ENCODE measurements at regions not wholly inside any gene's neighbourhood (a gene's known extent, or its start where the extent isn't known, plus 50 kb on each side); places are given as distances from the start of the nearest gene placed in this dataset.
"Not testable (repeated sequence)": the region's sequence is repeated elsewhere in the genome, so short reads cannot be mapped to it uniquely, and the experiment has no call there.

GRCh38 chr3:72178463-72179106 lies 393.6 kb upstream of the PROK2 start:
- ATAC-seq (no peak), DNase-seq (no peak)

GRCh38 chr3:72177075-72178050 lies 392.4 kb upstream of the PROK2 start:
- peak; percentile 26 for DNase-seq
- ATAC-seq, result peak; percentile 19

DNA sequence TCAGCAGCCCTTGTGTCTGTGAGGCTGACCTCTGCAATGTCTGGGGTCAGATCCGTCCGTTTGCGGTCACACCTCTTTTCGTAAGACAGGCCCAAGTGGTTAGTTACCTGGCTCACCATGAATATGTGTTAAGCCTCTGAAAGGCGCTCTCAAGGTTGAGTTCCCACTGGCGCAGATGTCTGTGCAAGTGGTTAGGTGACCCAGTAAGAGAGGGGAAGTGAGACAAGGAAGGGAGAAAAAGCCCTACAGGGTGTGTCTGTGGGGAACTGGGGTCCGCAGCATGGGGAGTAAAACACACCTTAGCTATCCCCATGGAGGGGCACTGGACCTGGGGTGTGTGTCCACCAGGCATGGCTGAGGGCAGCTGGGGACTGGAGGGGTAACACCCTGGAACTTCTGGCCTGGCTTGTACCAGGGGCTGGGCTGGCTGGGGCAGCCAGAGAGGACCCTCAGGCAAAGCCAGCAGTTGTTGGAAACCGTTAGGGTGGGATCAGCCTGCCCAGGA lies 391.6 kb upstream of the PROK2 start:
- ATAC-seq (peak; percentile 16), DNase-seq (no peak)

DNA sequence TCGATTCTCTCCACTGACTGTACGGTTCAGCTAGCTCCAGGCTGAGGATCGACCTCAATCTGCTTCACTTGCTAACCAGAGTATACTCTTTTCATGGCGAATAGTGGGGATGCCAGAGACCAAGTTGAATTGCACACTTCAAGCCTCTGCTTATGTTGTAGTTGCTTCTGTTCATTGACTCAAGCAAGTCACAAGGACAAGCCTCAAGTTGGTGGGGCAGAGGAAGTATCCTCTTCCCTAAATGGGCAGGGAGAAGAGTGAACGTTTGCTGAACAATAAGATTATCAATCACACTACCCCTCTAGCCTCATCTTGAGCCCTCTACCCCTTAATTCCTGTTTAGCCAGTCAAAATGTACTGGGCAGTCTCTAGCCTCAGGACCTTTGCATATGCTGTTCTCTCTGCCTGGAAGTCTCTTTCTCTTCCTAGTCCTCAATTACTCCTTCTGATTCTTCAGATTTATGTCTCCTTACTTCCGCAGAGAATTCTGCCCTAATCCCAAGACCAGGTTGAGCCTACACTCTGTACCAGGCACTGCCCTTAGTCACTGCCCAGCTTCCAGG lies 390.4 kb upstream of the PROK2 start:
- ATAC-seq (no peak), DNase-seq (no peak)

DNA sequence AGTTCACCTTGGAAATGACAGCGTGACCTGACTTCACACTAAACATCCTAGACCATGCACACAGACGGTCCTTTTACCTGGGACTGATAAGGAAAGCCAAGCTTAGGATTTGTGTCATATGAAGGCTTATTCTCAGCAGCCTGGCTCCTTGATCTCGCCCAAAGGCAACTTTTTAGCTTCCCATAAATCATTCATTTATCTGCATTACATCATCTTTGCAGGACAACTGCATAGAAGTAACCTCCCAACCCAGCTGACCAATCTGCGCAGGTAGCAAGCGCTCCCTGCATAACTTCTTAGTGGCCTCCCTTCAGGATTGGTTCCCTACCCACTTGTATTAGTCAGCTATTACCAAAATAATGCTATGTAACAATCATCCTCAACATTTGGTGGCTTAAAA lies 389.9 kb upstream of the PROK2 start:
- no peak for ATAC-seq

GRCh38 chr3:72174040-72174439 lies 389.1 kb upstream of the PROK2 start:
- no peak for DNase-seq
- ATAC-seq, result no peak

More for the DNA sequence above, 389.9 kb upstream of the PROK2 start:
- no peak for DNase-seq

- no peak for DNase-seq
- ATAC-seq, result no peak
Measured at GRCh38 chr3:72171946-72172345, 387.0 kb upstream of the PROK2 start.

- ATAC-seq (peak; percentile 53), DNase-seq (no peak)
Measured at GRCh38 chr3:72171463-72171881, 386.5 kb upstream of the PROK2 start.

DNA sequence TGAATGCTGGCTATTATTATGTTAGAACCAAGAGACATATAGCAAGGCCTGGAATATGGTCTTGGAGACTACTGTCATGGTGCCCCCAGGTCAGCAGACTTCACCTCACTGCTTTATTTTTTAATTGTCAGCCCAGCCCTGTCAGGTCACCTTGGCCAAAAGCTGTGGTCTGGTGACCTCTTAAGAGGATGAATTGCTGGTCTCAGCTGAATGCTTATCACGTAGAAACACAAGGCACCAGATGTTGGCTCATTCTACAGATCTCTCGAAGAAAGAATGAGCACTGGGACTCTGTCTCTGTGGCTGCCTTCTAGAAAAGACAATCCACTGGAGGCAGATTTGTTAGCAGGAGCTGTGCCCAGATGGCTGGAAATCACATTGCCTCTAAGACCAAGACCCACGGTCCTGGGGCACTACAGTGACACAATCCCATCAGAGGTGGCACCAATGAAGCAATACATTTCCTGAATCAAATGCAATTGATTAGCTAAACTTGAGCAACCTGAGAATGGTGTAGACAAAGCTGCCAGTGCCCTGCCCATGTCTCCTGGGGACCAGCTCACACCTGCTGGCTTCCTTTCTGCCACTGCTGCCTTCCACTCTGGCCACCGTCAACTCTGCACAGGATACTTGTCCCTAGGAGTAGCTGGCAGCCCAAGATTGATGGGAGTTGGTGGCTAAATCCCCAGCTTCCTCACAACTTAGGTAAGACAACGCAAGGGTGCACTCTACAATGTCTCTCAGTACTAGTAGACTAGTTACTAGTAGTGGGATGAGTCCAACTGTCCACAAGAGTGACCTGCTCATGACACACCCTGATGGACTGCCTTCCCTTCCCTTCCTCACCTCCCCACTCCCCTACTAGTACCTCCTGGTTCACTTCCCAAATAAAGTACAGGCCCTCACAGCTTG lies 384.9 kb upstream of the PROK2 start:
- no peak for DNase-seq
- ATAC-seq, result no peak

GRCh38 chr3:72169120-72169519 lies 384.2 kb upstream of the PROK2 start:
- DNase-seq, result no peak
- no peak for ATAC-seq

DNA sequence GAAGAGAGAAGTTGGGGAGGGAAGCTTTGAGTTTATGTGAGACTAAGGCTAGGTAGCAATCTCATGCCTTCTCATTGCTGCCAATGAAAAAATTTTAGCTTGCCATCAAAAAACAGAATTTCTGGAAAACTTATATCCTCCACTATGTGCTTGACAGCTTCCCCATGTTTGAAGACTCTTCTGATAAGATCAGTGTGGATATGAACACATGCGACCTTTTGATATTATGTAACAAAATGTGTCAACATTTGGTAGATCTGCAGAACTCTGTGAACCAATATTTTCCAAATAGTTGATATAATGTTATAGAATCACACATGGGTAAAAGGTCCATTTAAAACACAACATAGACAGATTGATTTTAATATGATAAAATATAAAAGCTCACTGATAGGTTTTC lies 380.9 kb upstream of the PROK2 start:
- ATAC-seq, result no peak
- DNase-seq, result no peak

DNA sequence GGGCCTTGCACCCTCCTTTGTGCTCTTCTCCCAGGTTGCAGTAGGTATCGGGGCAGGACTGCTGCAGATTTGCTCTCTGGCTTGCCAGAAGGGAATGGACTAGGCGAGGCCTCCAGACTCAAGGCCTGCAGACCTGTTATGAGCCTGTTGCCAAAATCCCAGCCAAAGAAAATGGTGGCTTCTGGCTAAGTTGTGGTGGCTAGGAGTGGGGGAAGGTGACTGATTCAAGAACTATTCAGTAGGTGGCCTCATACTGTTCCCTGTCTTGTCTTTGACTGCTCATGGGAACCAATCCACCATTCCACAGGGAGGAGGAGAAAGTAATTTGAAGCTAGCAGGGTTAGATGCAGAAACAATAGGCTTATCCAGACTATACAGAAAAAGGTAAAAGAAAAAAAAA lies 380.4 kb upstream of the PROK2 start:
- no peak for DNase-seq

GRCh38 chr3:72164635-72164978 lies 379.7 kb upstream of the PROK2 start:
- ATAC-seq (peak; percentile 11), DNase-seq (no peak)

More for the DNA sequence above, 380.4 kb upstream of the PROK2 start:
- no peak for ATAC-seq

- ATAC-seq, result peak; percentile 48
- DNase-seq, result no peak
Measured at GRCh38 chr3:72163809-72164634, 379.1 kb upstream of the PROK2 start.

DNA sequence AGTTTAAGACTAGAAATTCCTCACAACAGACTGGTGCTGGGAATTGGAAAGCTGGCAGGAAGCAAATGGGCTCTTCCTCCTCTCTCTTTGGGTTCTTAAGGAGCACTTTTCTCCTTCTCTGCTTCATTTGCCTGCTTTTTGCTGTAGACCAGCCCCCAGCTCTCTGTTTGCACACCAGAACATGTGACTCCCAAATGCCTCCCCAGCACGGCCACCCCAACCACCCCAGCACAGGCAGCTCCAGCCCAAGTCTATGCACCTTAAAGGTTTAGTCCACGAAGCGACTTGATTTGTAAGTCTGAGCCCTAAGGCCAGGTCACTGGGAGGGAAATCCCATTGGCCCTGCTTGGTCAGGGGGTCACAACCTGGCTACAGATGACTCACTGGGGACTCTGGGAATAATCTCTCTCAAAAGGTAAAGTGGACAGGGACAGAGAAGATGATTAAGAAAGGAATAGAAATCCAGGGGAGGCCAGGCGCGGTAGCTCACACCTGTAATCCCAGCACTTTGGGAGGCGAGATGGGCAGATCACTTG lies 377.8 kb upstream of the PROK2 start:
- DNase-seq (no peak), ATAC-seq (no peak)

- no peak for DNase-seq
- ATAC-seq, result no peak
Measured at GRCh38 chr3:72161881-72162595, 377.1 kb upstream of the PROK2 start.

DNA sequence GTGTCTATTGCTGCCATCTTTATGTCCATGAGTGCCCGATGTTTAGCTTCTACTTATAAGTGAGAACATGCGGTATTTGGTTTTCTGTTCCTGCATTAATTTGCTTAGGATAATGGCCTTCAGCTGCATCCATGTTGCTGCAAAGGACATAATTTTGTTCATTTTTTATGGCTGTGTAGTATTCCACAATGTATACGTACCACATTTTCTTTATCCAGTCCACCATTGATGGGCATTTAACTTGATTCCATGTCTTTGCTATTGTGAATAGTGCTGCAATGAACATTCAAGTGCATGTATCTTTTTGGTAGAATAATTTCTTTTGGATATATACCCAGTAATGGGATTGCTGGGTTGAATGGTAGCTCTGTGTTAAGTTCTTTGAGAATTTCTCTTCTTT lies 376.3 kb upstream of the PROK2 start:
- ATAC-seq, DNase-seq: not testable (repeated sequence)

- ATAC-seq, result no peak
- DNase-seq, result no peak
Measured at GRCh38 chr3:72160351-72160750, 375.4 kb upstream of the PROK2 start.

DNA sequence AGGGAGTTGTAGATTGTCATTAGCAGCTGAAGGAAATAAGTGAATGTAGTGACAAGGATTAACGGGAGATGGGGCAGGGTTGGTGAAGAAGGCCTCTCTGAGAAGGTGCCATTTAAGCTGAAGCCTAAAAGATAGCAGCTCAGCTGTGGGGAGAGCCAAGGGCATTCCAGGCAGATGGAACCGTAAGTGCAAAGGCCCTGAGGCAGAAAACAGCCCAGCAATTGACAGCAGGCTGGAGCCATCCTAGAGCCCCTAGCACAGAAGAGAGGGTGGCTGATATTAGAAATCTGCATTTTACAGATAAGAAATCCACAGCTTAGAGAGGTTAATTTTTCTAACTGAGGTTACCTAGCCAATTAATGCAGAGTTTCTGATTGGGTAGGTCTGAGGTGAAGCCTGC lies 374.5 kb upstream of the PROK2 start:
- DNase-seq, result no peak
- ATAC-seq, result no peak
